ENCODE measurements at regions not wholly inside any gene's neighbourhood (a gene's known extent, or its start where the extent isn't known, plus 50 kb on each side); places are given as distances from the start of the nearest gene placed in this dataset.
"Not testable (repeated sequence)": the region's sequence is repeated elsewhere in the genome, so short reads cannot be mapped to it uniquely, and the experiment has no call there.

- DNase-seq = no peak
Measured at GRCh38 chr7:81433206-81433605, 336.6 kb downstream of the HGF start.

- peak; percentile 72 for DNase-seq
Measured at GRCh38 chr7:81430761-81431160, 339.1 kb downstream of the HGF start.

- no peak for DNase-seq
Measured at GRCh38 chr7:81430150-81430549, 339.7 kb downstream of the HGF start.

- DNase-seq = no peak
Measured at GRCh38 chr7:81427461-81427860, 342.4 kb downstream of the HGF start.

GRCh38 chr7:81420526-81421226, 349.2 kb downstream of the HGF start:
- no peak for DNase-seq

- no peak for DNase-seq
Measured at GRCh38 chr7:81419731-81420130, 350.1 kb downstream of the HGF start.

GRCh38 chr7:81416659-81417058, 353.2 kb downstream of the HGF start:
- no peak for DNase-seq

- no peak for DNase-seq
Measured at GRCh38 chr7:81415181-81415580, 354.7 kb downstream of the HGF start.

GRCh38 chr7:81414411-81414810, 355.4 kb downstream of the HGF start:
- DNase-seq = no peak

GRCh38 chr7:81410471-81411117, 359.3 kb downstream of the HGF start:
- DNase-seq = no peak

- DNase-seq = no peak
Measured at GRCh38 chr7:81408728-81409127, 361.1 kb downstream of the HGF start.

- DNase-seq = no peak
Measured at GRCh38 chr7:81407094-81407493, 362.8 kb downstream of the HGF start.

- DNase-seq = no peak
Measured at GRCh38 chr7:81404669-81405068, 365.2 kb downstream of the HGF start.

GRCh38 chr7:81402227-81402626, 367.6 kb downstream of the HGF start:
- no peak for DNase-seq

- no peak for DNase-seq
Measured at GRCh38 chr7:81399471-81399870, 370.4 kb downstream of the HGF start.

GRCh38 chr7:81394029-81394428, 375.8 kb downstream of the HGF start:
- DNase-seq = no peak

GRCh38 chr7:81393018-81393417, 376.8 kb downstream of the HGF start:
- peak; percentile 56 for DNase-seq

- no peak for DNase-seq
Measured at GRCh38 chr7:81385370-81385769, 384.5 kb downstream of the HGF start.

- no peak for DNase-seq
Measured at GRCh38 chr7:81383846-81384245, 386.0 kb downstream of the HGF start.

GRCh38 chr7:81374641-81375040, 395.2 kb downstream of the HGF start:
- DNase-seq = not testable (repeated sequence)

- no peak for DNase-seq
Measured at GRCh38 chr7:81370822-81371221, 399.0 kb downstream of the HGF start.

- peak; percentile 55 for DNase-seq
Measured at GRCh38 chr7:81367326-81367931, 402.4 kb downstream of the HGF start.

GRCh38 chr7:81366546-81366945, 403.3 kb downstream of the HGF start:
- DNase-seq = peak; percentile 27

Measured in skin of body (tissue), 1 donor.